ENCODE measurements at regions not wholly inside any gene's neighbourhood (a gene's known extent, or its start where the extent isn't known, plus 50 kb on each side); places are given as distances from the start of the nearest gene placed in this dataset.

- no peak for DNase-seq (ENCODE audit: low read depth)
Measured at GRCh38 chr12:127685491-127685890, 581.5 kb upstream of the TMEM132C start.

GRCh38 chr12:127685931-127686330 is 581.0 kb upstream of the TMEM132C start:
- DNase-seq (ENCODE audit: low read depth) = no peak

GRCh38 chr12:127687181-127687580 is 579.8 kb upstream of the TMEM132C start:
- no peak for DNase-seq (ENCODE audit: low read depth)

- DNase-seq (ENCODE audit: low read depth) = no peak
Measured at GRCh38 chr12:127688906-127689428, 578.0 kb upstream of the TMEM132C start.

- no peak for DNase-seq (ENCODE audit: low read depth)
Measured at GRCh38 chr12:127690161-127690560, 576.8 kb upstream of the TMEM132C start.

- DNase-seq (ENCODE audit: low read depth) = no peak
Measured at GRCh38 chr12:127696963-127697362, 570.0 kb upstream of the TMEM132C start.

GRCh38 chr12:127703026-127703425 is 563.9 kb upstream of the TMEM132C start:
- DNase-seq (ENCODE audit: low read depth) = no peak

- DNase-seq (ENCODE audit: low read depth) = no peak
Measured at GRCh38 chr12:127711108-127711507, 555.9 kb upstream of the TMEM132C start.

GRCh38 chr12:127712561-127712960 is 554.4 kb upstream of the TMEM132C start:
- DNase-seq (ENCODE audit: low read depth) = no peak

- no peak for DNase-seq (ENCODE audit: low read depth)
Measured at GRCh38 chr12:127716166-127716565, 550.8 kb upstream of the TMEM132C start.

- DNase-seq (ENCODE audit: low read depth) = no peak
Measured at GRCh38 chr12:127717278-127717677, 549.7 kb upstream of the TMEM132C start.

GRCh38 chr12:127720334-127720733 is 546.6 kb upstream of the TMEM132C start:
- no peak for DNase-seq (ENCODE audit: low read depth)

- no peak for DNase-seq (ENCODE audit: low read depth)
Measured at GRCh38 chr12:127722611-127723010, 544.4 kb upstream of the TMEM132C start.

GRCh38 chr12:127723251-127723650 is 543.7 kb upstream of the TMEM132C start:
- DNase-seq (ENCODE audit: low read depth) = no peak

- no peak for DNase-seq (ENCODE audit: low read depth)
Measured at GRCh38 chr12:127726671-127727315, 540.2 kb upstream of the TMEM132C start.

GRCh38 chr12:127728285-127728684 is 538.7 kb upstream of the TMEM132C start:
- no peak for DNase-seq (ENCODE audit: low read depth)

GRCh38 chr12:127728729-127729128 is 538.2 kb upstream of the TMEM132C start:
- DNase-seq (ENCODE audit: low read depth) = no peak

- no peak for DNase-seq (ENCODE audit: low read depth)
Measured at GRCh38 chr12:127729381-127729780, 537.6 kb upstream of the TMEM132C start.

GRCh38 chr12:127731657-127732056 is 535.3 kb upstream of the TMEM132C start:
- no peak for DNase-seq (ENCODE audit: low read depth)

- DNase-seq (ENCODE audit: low read depth) = no peak
Measured at GRCh38 chr12:127742231-127742630, 524.7 kb upstream of the TMEM132C start.

GRCh38 chr12:127745469-127746212 is 521.3 kb upstream of the TMEM132C start:
- no peak for DNase-seq (ENCODE audit: low read depth)

GRCh38 chr12:127749416-127749815 is 517.6 kb upstream of the TMEM132C start:
- no peak for DNase-seq (ENCODE audit: low read depth)

GRCh38 chr12:127750076-127750840 is 516.7 kb upstream of the TMEM132C start:
- no peak for DNase-seq (ENCODE audit: low read depth)
